K562 (cell line): ENCODE measurements at regions not wholly inside any gene's neighbourhood (a gene's known extent, or its start where the extent isn't known, plus 50 kb on each side); places are given as distances from the start of the nearest gene placed in this dataset.

ENCODE experiments used
- ATAC-seq: fragments of 200-7000 bp; cut with Tn5 transposase; 3 replicates; pipeline ENCODE4 v1.9.1; 2020; ENCODE audit warnings: moderate library complexity
- BruUV-seq: library from RNA; stranded (reverse); fragments of 400-500 nt; replicated peaks from 2 replicates; lab custom pipeline; 2021; lab: Mats Ljungman, UMichigan
- CTCF ChIA-PET: fragments of 300-600 bp; formaldehyde crosslinking; extraction: SDS; loops from one replicate; lab custom pipeline; 2021; ENCODE audit warnings: low intra/inter-chr PET ratio; lab: Yijun Ruan, JAX
- POLR2A ChIA-PET: fragments of 300-600, 350-650 bp; sonication (Branson Sonifier 250); formaldehyde crosslinking; extraction: SDS; loops from one replicate; lab custom pipeline; 2021; ENCODE audit warnings: antibody characterized with exemption, inconsistent platforms; lab: Yijun Ruan, JAX
- DNase-seq, 4 experiments: peaks; one replicate each; pipeline versions ENCODE4 v3.0.0 to v3.0.0-alpha.2; 2011 to 2018; ENCODE audit warnings: low spot score in 3 of 4, mixed read lengths in 3 of 4; ENCODE audit errors: extremely low read depth in 1 of 4
- FAIRE-seq: peaks from 2 replicates; lab custom pipeline; 2011; peaks lifted over from hg19 to GRCh38; lab: Jason Lieb, UNC
- H2AFZ ChIP-seq: 2 replicates; pipeline ENCODE4 v1.6.0; 2011; ENCODE audit warnings: low read depth, low read length, control low read depth, inconsistent platforms
- H3K27ac ChIP-seq: fragments of 200-600 bp; 3 replicates; pipeline ENCODE4 v1.8.0; 2011; ENCODE audit warnings: low read depth, mild to moderate bottlenecking, control low read depth, inconsistent platforms, low read length, moderate library complexity, mixed read lengths; ENCODE audit errors: extremely low read depth
- H3K27me3 ChIP-seq, 2 experiments: fragments of 300-600 bp in 1 of 2; 2 replicates in 1 of 2; 3 replicates in 1 of 2; pipeline versions ENCODE4 v1.6.0 to v1.8.0; 2011; ENCODE audit warnings: inconsistent platforms in 2 of 2, low read length in 2 of 2, mild to moderate bottlenecking in 1 of 2, mixed read lengths in 1 of 2, moderate library complexity in 1 of 2; ENCODE audit not compliant: control insufficient read depth in 2 of 2, insufficient read depth in 2 of 2
- H3K36me3 ChIP-seq: fragments of 300-600 bp; 3 replicates; pipeline ENCODE4 v1.8.0; 2011; ENCODE audit warnings: mild to moderate bottlenecking, low read length, inconsistent platforms; ENCODE audit not compliant: control insufficient read depth, insufficient read depth
- H3K4me1 ChIP-seq, 2 experiments: fragments of 200-600 bp in 1 of 2; replicated peaks in 1 of 2; 2 replicates in 1 of 2; 3 replicates in 1 of 2; pipeline versions ENCODE4 v1.5.1 to v1.8.0; 2011; ENCODE audit warnings: inconsistent platforms in 2 of 2, low read length in 2 of 2, mild to moderate bottlenecking in 1 of 2, mixed read lengths in 1 of 2, moderate library complexity in 1 of 2; ENCODE audit not compliant: control insufficient read depth in 2 of 2, insufficient read depth in 2 of 2
- H3K4me2 ChIP-seq: 2 replicates; pipeline ENCODE4 v1.6.1; 2011; ENCODE audit warnings: low read length, control low read depth, inconsistent platforms, mixed read lengths; ENCODE audit not compliant: insufficient read depth
- H3K4me3 ChIP-seq: fragments of 200-600 bp; sonication (generic), shearing (Covaris generic); 2 replicates; pipeline ENCODE4 v1.5.1; 2016; ENCODE audit warnings: control low read depth, inconsistent platforms
- H3K79me2 ChIP-seq: fragments of 200-600 bp; 3 replicates; pipeline ENCODE4 v1.8.0; 2011; ENCODE audit warnings: low read length, inconsistent platforms; ENCODE audit not compliant: control insufficient read depth, insufficient read depth
- H3K9ac ChIP-seq, 2 experiments: 2 replicates each; pipeline versions ENCODE4 v1.6.0 to v1.6.1; 2011; ENCODE audit warnings: low read depth in 2 of 2, low read length in 2 of 2, control low read depth in 1 of 2, inconsistent platforms in 1 of 2, mild to moderate bottlenecking in 1 of 2, mixed read lengths in 1 of 2; ENCODE audit not compliant: insufficient read depth in 1 of 2
- H3K9me1 ChIP-seq: one replicate; pipeline ENCODE4 v1.6.0; 2011; ENCODE audit warnings: inconsistent platforms, mild to moderate bottlenecking, low read length, moderate library complexity; ENCODE audit not compliant: control insufficient read depth, insufficient read depth
- H3K9me3 ChIP-seq: replicated peaks from 2 replicates; pipeline ENCODE4 v1.5.1; 2011; ENCODE audit warnings: low read depth, low read length, inconsistent platforms; ENCODE audit not compliant: control insufficient read depth, insufficient read depth
- H4K20me1 ChIP-seq: replicated peaks from 2 replicates; pipeline ENCODE4 v1.6.1; 2011; ENCODE audit warnings: low read length, inconsistent platforms, mixed read lengths; ENCODE audit not compliant: control insufficient read depth, insufficient read depth
- GTF3C2 ChIP-seq: IDR thresholded peaks from 3 replicates; pipeline ENCODE4 v1.6.1; 2011; ENCODE audit warnings: borderline replicate concordance, mild to moderate bottlenecking, moderate library complexity; ENCODE audit not compliant: insufficient read length; ENCODE audit errors: extremely low read depth
- NCOA4 ChIP-seq: fragments of 450-650 bp; IDR thresholded peaks from 2 replicates; pipeline ENCODE4 v1.6.1; 2018; ENCODE audit warnings: mild to moderate bottlenecking; ENCODE audit not compliant: partially characterized antibody
- NFYB ChIP-seq: IDR thresholded peaks from 2 replicates; pipeline ENCODE4 v1.6.1; 2011; ENCODE audit warnings: mild to moderate bottlenecking, moderate library complexity; ENCODE audit not compliant: insufficient read length; ENCODE audit errors: extremely low read depth
- NR0B1 ChIP-seq: fragments of 450-650 bp; IDR thresholded peaks from one replicate; pipeline ENCODE4 v1.6.1; 2018; ENCODE audit warnings: mild to moderate bottlenecking, moderate library complexity; ENCODE audit not compliant: partially characterized antibody
- TRIM24 ChIP-seq, 2 experiments: fragments of 450-650 bp; IDR thresholded peaks; 2 replicates each; pipeline ENCODE4 v1.6.1; 2016
- ZNF347 ChIP-seq: fragments of 450-650 bp; formaldehyde crosslinking; IDR thresholded peaks from 2 replicates; pipeline ENCODE4 v1.4.0; 2020; ENCODE audit warnings: low read depth, mild to moderate bottlenecking, moderate library complexity
- ZNF589 ChIP-seq: fragments of 200-800 bp; sonication (Bioruptor generic); IDR thresholded peaks from 2 replicates; pipeline ENCODE4 v1.6.1; 2016; ENCODE audit warnings: low read depth, missing genetic modification characterization, missing compliant biosample characterization
- WGBS: fragments of 100-300 bp; shearing (Covaris generic); methylation state at CpG from one replicate; pipeline ENCODE4 v1.1.6; 2016; ENCODE audit warnings: low coverage, mixed read lengths; ENCODE audit not compliant: insufficient coverage; ENCODE audit errors: missing lambda C conversion rate; 5-methylcytosine and 5-hydroxymethylcytosine counted together
- in situ Hi-C: fragments of 300-500 bp; cut with MboI; formaldehyde crosslinking; loops from 4 replicates; pipeline ENCODE4 v1.15.0; 2018; ENCODE audit warnings: inconsistent platforms, mixed read lengths
- intact Hi-C: fragments of 100-400 bp; cut with micrococcal nuclease; formaldehyde crosslinking; loops from 2 replicates; pipeline ENCODE4 v1.14.2; 2022
- TF ChIP-seq, protein P1 (sequence below), 2 experiments: fragments of 250-450 bp in 1 of 2; fragments of 450-650 bp in 1 of 2; sonication (Bioruptor Pico) in 1 of 2; IDR thresholded peaks; 2 replicates each; pipeline versions ENCODE4 v1.6.1 to v1.8.0; 2016 to 2021; ENCODE audit warnings: mild to moderate bottlenecking in 2 of 2, moderate library complexity in 2 of 2, missing compliant biosample characterization in 1 of 2, missing genetic modification characterization in 1 of 2
- TF ChIP-seq, protein P2 (sequence below): fragments of 200-800 bp; sonication (Bioruptor generic); IDR thresholded peaks from 2 replicates; pipeline ENCODE4 v1.6.1; 2017; ENCODE audit warnings: missing genetic modification characterization, missing compliant biosample characterization

- no TSS peak for BruUV-seq
- Histone ChIP-seq H3K9me3 (no peaks in the 10 kb centered on the region), H3K4me2 (no peak overlapping the region), H3K79me2 (no peaks in the 10 kb centered on the region), H3K9me1 (no peaks in the 10 kb centered on the region), H3K36me3 (no peaks in the 10 kb centered on the region), H3K4me1 (no peaks in the 10 kb centered on the region), H3K27me3 (no peaks in the 10 kb centered on the region), H4K20me1 (no peaks in the 10 kb centered on the region), H3K4me3 (no peak overlapping the region), H3K27ac (no peak overlapping the region), H2AFZ (no peak overlapping the region), H3K9ac (no peak overlapping the region)
- in situ Hi-C loops, result no loop called here
- intact Hi-C loops, result no loop called here
- FAIRE-seq, result no peak
- no peak for DNase-seq
- TF ChIP-seq NFYB (no peak), GTF3C2 (no peak), NCOA4 (no peak), NR0B1 (no peak), ZNF589 (CRISPR knock-in tag) (no peak), TRIM24 (IDR thresholded peaks at IDR 0.05) (no peak), ZNF347 (no peak)
- TF ChIP-seq, protein P1, sequence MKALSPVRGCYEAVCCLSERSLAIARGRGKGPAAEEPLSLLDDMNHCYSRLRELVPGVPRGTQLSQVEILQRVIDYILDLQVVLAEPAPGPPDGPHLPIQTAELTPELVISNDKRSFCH (CRISPR knock-in tag; IDR thresholded peaks at IDR 0.05), result no peak
- TF ChIP-seq, protein P1 (tag; IDR thresholded peaks at IDR 0.05), result no peak
- TF ChIP-seq, protein P2, sequence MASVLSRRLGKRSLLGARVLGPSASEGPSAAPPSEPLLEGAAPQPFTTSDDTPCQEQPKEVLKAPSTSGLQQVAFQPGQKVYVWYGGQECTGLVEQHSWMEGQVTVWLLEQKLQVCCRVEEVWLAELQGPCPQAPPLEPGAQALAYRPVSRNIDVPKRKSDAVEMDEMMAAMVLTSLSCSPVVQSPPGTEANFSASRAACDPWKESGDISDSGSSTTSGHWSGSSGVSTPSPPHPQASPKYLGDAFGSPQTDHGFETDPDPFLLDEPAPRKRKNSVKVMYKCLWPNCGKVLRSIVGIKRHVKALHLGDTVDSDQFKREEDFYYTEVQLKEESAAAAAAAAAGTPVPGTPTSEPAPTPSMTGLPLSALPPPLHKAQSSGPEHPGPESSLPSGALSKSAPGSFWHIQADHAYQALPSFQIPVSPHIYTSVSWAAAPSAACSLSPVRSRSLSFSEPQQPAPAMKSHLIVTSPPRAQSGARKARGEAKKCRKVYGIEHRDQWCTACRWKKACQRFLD (CRISPR knock-in tag), result no peak
- ATAC-seq, result no peak
- 0% methylated on average over 3 of the region's 4 CpGs for WGBS
- POLR2A ChIA-PET, result no interaction called here
- CTCF ChIA-PET, result no interaction called here
These were observed 311.0 kb downstream of the CBLN2 start for GRCh38 chr18:72233106-72233505.
